HL-60 (cell line): ENCODE measurements at regions not wholly inside any gene's neighbourhood (a gene's known extent, or its start where the extent isn't known, plus 50 kb on each side); places are given as distances from the start of the nearest gene placed in this dataset.

Experiments used
- DNase-seq, 2 experiments: peaks; one replicate each; pipeline ENCODE4 v3.0.0-alpha.2; 2010 to 2020; ENCODE audit warnings: low read depth in 1 of 2, low spot score in 1 of 2
- H3K27ac ChIP-seq: fragments of 250-450 bp; sonication (Bioruptor Pico); replicated peaks from 2 replicates; pipeline ENCODE4 v1.5.1; 2020; ENCODE audit warnings: mild to moderate bottlenecking, moderate library complexity
- H3K27me3 ChIP-seq: fragments of 250-450 bp; sonication (Bioruptor Pico); 2 replicates; pipeline ENCODE4 v1.5.1; 2021; ENCODE audit warnings: mild to moderate bottlenecking, moderate library complexity; ENCODE audit not compliant: insufficient read depth, poor library complexity, severe bottlenecking
- H3K4me3 ChIP-seq: replicated peaks from 2 replicates; pipeline ENCODE4 v1.5.1; 2011; ENCODE audit warnings: mild to moderate bottlenecking, control low read depth, low read length; ENCODE audit not compliant: insufficient read depth
- CTCF ChIP-seq: IDR thresholded peaks from one replicate; pipeline ENCODE4 v1.5.1; 2011; ENCODE audit warnings: low read length, control low read depth, inconsistent platforms; ENCODE audit not compliant: insufficient read depth
- GABPA ChIP-seq: IDR thresholded peaks from 2 replicates; pipeline ENCODE4 v1.6.1; 2012; ENCODE audit warnings: low read depth
- POLR2AphosphoS5 ChIP-seq: IDR thresholded peaks from 2 replicates; pipeline ENCODE4 v1.6.1; 2012; ENCODE audit warnings: low read depth
- REST ChIP-seq: IDR thresholded peaks from 2 replicates; pipeline ENCODE4 v1.6.1; 2012; ENCODE audit warnings: low read depth; ENCODE audit not compliant: insufficient replicate concordance
- SPI1 ChIP-seq: IDR thresholded peaks from 2 replicates; pipeline ENCODE4 v1.6.1; 2012; ENCODE audit warnings: low read depth, mild to moderate bottlenecking, borderline replicate concordance

- DNase-seq = no peak
- TF ChIP-seq SPI1 (no peak), CTCF (no peak), GABPA (no peak), REST (no peak), POLR2AphosphoS5 (no peak)
- no peak overlapping the region for H3K4me3 ChIP-seq
- no peak overlapping the region for H3K27ac ChIP-seq
- H3K27me3 ChIP-seq = no peaks in the 10 kb centered on the region
These were observed 166.2 kb upstream of the GRIA4 start for GRCh38 chr11:105443623-105444022.

- DNase-seq = no peak
- H3K4me3 ChIP-seq = no peak overlapping the region
- no peaks in the 10 kb centered on the region for H3K27me3 ChIP-seq
- TF ChIP-seq REST = no peak
- TF ChIP-seq CTCF = no peak
- no peak for TF ChIP-seq SPI1
- TF ChIP-seq POLR2AphosphoS5 = no peak
- no peak for TF ChIP-seq GABPA
- no peak overlapping the region for H3K27ac ChIP-seq
These were observed 177.5 kb upstream of the GRIA4 start for GRCh38 chr11:105432241-105432995.

- DNase-seq = no peak
- Histone ChIP-seq H3K4me3 (no peak overlapping the region), H3K27ac (no peak overlapping the region), H3K27me3 (no peaks in the 10 kb centered on the region)
- TF ChIP-seq SPI1 (no peak), POLR2AphosphoS5 (no peak), REST (no peak), GABPA (no peak)
These were observed 180.6 kb upstream of the GRIA4 start for GRCh38 chr11:105429096-105429910.
